HG03196 (cell line): ENCODE measurements at regions not wholly inside any gene's neighbourhood (a gene's known extent, or its start where the extent isn't known, plus 50 kb on each side); places are given as distances from the start of the nearest gene placed in this dataset.

Experiments
- ATAC-seq: cut with Tn5 transposase; IDR thresholded peaks from one replicate; pipeline ENCODE4 v1.9.1; 2021; ENCODE audit not compliant: unreplicated experiment

DNA sequence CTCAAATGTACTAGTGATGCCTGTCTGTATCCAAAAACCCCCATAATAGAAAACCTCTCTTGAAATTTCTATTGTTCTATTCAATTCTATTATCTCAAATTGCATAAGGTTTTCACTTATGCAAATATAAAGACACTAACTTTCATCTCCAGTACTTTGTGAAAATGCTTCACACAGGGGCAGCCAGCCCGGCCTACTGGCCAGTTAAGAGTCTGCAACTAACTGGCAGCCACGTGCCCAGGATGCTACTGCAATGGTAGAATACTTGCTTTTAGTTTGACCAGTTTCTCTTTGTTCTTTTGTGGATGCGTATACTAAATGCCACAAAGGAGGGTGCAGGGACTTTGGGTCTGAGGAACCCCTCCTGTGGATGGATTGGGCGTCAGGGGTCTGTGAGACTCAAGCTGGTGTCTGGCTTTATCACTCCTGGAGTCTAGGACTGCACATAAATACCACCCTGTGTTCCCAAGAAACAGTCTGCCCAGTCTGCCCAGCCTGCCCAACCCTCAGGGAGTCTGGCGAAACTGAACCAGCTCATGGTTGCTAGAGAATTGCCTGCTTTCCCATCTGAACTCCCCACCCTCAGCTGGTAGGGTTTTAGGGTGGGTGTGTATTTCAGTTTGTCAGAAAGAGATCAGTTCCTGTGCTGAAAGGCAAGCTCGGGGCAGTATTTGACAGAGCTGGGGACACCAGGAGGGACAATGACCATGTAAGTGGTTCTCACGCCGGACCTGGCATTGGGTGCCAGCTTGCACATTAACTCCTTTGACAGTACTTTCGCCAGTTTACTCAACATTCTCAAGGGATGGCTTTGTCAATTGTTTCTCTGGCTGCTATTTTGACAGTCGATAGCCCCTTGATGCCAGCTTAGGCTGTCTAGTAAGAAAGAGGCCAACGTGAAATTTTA lies 558.2 kb upstream of the JAG1 start:
- no peak for ATAC-seq

- no peak for ATAC-seq
These were observed 559.1 kb upstream of the JAG1 start for GRCh38 chr20:11232896-11233295.

DNA sequence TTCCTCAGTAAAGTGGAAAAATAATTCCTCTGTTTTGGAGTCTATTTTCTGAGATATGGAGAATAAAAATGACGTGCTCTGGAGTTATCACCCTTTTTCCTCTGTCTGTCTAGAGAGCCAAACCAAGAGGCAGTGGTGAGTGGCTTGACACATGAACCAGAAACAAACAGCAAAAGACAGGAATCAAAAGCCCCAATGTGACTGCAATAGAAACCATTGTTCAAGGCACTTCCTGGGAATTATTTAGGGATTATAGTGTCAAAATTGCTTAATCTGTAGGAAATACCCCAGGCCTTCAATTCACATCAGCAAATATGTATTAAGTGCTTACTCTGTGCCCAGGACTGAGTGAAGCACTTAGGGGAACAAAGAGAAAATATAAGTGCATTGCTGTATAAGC lies 560.4 kb upstream of the JAG1 start:
- ATAC-seq: no peak

DNA sequence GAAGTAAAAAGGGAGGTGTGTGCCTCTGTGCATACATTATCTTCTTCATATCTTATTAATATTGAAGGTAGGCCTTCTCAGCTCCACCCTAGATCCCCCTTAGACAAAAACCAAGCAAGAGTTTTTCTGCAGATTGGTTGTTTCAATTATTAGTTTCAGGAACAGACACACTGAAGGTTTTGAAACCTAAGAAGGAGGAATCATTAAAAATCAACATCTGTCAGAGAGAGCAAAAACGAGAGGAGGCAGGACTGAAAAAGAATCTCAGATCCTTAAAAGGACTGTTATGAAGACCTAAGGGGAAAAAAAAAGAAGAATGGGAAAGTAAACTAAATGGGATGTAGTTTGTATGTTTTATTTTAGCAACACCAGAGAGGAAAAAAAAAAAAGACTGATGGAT lies 560.8 kb upstream of the JAG1 start:
- ATAC-seq: no peak

DNA sequence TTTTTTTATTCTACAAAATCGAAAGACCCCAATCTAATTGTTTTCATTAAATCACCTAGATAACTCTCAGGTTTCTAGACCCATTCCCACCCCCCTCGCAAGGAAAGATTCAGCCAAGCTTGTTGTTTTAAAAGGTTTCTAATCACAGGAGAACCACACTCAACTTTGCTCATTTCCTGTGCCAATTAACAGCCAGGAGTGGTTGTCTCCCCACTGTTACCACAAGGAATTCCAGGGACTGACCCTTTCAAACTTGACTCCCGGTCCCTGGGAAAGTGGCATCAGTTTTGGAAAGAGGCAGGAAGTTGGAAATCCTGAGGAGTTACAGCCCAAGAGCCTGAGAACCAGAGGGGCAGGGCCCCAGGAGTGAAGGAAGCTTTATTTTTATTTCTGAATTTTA lies 561.3 kb upstream of the JAG1 start:
- no peak for ATAC-seq

DNA sequence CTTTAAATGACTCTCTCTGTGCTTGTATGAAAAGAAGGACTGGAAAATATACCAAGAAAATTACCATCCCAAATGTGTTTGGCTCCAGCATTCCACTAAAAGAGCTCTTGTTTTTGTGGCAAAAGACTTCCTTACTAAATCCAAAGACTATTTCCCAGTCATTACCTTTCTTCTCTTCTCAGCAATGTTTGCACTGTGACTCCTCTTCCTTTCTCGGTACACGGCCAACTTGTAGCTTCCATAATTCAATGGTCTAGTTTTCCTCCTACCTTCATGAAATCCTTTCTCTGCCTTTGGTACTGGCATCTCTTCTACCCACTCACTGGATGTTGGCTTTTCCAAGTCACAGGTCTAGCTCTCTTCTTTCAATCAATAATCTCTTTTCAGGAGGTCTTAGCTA lies 568.5 kb upstream of the JAG1 start:
- no peak for ATAC-seq

- ATAC-seq: no peak
These were observed 571.6 kb upstream of the JAG1 start for GRCh38 chr20:11245431-11245830.

DNA sequence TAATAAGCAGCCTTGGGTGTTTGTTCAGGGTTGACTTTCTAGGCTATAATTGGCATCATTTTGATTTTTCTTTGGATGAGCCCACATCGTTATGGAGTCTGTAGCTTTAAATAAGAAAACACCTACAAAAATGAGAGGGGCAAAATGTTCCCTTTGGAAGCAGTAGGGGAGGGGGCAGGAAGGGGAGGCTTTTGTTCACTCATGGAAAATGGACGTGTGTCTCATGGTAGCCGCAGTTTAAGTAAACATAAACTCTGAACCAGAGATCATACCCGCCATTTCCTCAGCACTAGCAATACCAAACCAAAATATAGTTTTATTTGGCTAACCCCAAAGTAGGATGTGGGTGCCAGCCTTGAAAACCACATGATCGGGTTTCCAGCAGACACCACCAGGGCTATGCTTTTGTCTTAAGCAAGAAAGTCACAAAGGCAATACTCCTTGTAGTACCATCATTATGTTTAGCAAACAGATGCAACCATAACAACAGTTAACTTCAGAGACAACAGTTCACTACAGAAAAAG lies 572.5 kb upstream of the JAG1 start:
- ATAC-seq: no peak

DNA sequence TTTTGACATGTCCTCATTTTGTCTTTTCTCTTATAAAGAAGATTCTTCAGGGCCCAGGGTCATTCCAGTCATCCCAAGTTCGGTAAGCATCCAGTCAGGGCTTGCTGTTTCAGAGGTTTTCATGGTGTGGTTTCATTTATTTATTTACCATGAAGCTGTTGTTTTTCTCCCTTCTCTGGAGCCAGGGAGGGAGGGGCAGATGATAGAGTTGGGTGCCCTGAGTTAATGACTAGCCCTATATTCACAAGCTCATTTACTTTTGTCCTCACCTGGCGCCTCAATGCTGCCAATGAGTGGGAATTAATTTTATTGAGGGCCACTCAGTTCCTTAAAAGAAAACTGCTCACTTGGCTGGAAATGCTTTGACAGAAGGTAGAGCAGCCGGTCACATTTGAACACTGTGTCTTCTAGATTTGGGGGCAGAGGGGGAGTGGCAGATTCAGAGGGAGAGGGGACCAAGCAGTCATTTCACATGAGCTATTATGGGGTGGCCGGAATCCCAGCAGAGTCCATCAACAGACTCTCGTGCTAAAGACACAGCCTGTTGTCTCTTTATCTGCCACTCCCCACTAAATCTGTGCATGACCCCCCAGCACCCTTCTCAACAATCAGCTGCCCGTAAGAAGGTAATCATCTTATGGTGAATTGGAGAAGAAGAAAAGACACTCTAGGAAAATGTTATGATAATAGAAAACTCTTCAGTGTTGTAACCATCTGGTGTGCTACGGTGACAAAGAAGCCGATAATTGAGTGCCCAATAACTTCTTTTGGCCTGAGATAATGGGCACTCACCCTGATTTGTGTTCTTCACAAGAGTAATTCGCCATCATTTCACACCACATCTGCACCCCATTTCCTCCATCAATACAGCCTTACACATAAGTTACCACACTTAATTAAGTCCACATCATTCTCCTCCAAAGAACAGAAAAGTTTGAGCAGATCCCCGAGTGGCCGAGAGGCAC lies 573.5 kb upstream of the JAG1 start:
- ATAC-seq: no peak

GRCh38 chr20:11248011-11248409 lies 574.2 kb upstream of the JAG1 start:
- ATAC-seq: no peak

DNA sequence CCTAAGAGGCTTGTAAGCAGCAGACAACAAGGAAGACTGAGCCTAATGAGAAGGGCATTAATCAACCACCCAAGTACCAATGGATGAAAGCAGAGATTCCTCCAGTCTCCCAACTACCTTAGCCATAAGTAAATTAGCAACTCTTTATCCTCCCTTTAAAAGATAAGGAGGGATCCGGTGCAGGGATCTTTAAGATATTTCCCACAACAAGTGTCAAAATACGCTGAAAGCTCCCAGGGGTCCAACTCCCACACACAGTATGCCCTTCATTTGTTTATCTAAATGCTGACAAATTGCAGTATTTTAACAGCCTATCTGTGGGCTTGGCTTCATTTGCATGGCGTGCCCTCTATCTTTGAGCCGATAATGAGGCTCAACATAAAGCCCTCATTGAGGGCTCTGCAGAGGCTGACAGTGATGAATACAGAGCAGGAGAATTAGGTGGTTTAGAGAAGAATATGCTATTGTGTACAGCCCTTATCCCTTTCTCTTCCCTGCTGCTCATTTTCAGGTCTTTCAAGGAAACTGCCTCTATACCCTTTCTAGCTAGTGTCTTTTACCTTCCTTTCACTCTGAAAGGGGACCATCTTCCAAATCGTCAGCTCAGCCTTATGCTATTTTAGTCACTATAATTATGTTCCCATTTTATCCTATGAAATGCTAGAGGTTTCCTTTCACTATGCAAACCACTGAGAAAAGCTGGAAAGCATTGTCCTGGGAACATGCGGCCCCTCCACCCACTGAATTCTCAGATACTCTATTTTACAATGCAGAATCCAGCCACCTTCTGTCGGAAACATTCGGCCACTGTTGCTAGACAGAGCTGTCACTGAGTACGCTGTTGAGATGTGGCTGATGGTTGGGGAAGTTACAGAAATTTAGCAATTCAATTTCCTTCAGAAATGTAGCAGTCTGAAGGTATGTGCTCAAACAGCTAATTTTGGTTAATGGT lies 575.2 kb upstream of the JAG1 start:
- ATAC-seq: no peak

DNA sequence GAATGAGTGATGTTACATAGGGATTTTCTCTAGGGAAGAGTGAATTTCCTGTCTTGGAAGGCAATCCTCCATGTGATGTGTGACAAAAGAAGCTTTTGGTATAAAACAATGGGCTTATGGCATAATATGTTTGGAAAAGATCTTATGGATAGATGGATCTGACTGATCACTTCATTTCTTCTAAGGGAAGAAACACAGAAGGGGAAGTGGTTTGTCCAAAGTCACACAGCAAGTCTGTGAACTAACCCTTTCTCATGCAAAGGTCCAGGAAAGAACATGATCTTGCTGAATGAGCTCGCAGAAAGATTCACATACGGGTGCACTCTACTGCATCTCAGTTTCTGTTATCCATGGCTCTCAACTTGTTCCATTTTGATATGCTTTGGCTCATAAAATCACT lies 575.9 kb upstream of the JAG1 start:
- ATAC-seq: no peak

DNA sequence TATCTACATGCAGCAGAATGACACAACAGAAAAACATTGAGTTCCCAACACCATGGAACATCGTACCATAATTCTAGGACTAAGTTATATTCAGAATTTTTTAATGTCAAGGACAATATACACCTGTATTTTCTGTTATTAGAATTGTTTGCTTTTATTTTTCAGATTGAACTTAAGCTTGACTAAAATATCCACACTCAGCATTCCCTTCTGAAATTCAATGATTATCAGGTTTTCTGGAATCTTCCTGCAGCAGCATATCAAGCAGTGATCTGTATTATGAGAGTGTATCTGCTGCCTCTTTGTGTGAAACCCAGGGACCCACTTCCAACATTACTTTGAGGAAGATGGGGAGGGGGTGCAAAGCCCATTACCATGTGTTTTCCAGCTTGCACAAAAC lies 578.6 kb upstream of the JAG1 start:
- no peak for ATAC-seq

DNA sequence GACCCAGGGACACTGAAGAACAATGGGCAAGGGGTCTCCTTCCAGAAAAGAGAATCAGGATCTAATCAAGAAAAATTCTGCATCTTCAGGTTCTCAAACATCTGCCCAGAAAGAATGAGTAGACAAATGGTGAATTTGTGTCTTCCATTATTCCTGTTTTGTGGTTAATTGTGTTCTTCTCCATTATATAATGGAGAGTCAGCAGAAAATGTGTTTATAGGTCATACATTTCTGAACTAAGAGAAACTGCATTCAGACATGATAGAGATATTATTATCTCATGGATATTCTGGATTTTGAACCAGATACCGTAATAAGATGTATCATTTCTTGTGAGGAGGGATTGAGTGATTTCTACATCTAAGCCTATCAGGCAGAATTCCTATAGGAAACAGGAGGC lies 581.7 kb upstream of the JAG1 start:
- ATAC-seq: no peak

DNA sequence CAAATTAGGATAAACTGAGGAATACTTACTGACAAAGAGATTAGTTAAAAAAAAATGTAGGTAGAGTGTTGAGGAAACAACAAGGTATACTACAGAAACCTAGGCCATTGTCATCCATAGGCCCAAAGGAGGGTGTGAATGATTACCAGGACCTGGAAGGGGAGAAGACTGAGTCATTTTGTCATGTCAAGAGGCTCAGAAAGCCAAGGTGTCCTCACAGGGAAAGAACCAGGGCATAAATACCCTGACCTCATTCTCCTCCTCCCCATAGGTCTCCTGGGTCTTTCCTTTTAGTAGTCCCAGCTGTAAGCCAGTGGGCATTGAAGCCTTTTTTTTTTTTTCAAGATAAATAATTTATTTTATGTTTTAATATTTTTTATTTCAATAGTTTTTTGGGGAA lies 582.1 kb upstream of the JAG1 start:
- no peak for ATAC-seq

GRCh38 chr20:11260611-11261010 lies 586.8 kb upstream of the JAG1 start:
- no peak for ATAC-seq

- peak; percentile 63 for ATAC-seq
These were observed 587.8 kb upstream of the JAG1 start for GRCh38 chr20:11261533-11262000.

DNA sequence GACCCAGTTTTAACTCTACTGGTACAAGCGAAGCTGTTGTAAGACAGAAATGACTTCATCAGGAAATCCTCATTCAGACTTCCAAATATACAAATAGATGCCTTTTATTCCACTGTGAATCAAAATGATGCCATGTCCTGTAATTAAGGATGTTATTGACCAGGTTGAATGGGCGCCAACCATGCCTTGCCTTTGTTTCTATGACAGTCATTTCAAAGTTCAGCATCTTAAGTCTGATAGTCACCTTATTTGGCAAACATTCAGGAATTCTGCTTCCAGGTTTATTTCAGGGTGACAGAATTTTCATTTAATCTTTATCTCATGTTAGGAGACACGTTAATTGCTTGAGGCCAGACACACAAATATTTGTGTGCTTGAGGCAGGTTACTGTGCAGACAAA lies 592.8 kb upstream of the JAG1 start:
- no peak for ATAC-seq

GRCh38 chr20:11267131-11267761 lies 593.4 kb upstream of the JAG1 start:
- peak; percentile 65 for ATAC-seq

GRCh38 chr20:11267762-11268335 lies 594.0 kb upstream of the JAG1 start:
- no peak for ATAC-seq
